ENCODE measurements at regions not wholly inside any gene's neighbourhood (a gene's known extent, or its start where the extent isn't known, plus 50 kb on each side); places are given as distances from the start of the nearest gene placed in this dataset.

GRCh38 chr5:2640717-2641116 is 110.8 kb downstream of the IRX2 start:
- H3K4me3 ChIP-seq (ENCODE audit: low read depth, poor library complexity, severe bottlenecking): no peak overlapping the region
- intact Hi-C loops (cut with DNase I; ENCODE audit: low total_unique reads): no loop called here
- no peak for TF ChIP-seq POLR2A (IDR thresholded peaks at IDR 0.05)
- TF ChIP-seq CTCF (IDR thresholded peaks at IDR 0.05): no peak
- peak in 1 of 2 donors; percentile 84 for DNase-seq (ENCODE audit: low spot score in 2 of 2)
- WGBS, 2 donors: 87 to 95% methylated on average over 6 of the region's 6 CpGs

- DNase-seq (ENCODE audit: low spot score in 2 of 2): no peak
- 51 to 52% methylated on average over 5 of the region's 5 CpGs for WGBS, 2 donors
- intact Hi-C loops (cut with DNase I; ENCODE audit: low total_unique reads): no loop called here
- TF ChIP-seq POLR2A (IDR thresholded peaks at IDR 0.05) (no peak), CTCF (IDR thresholded peaks at IDR 0.05) (no peak)
- no peak overlapping the region for H3K4me3 ChIP-seq (ENCODE audit: low read depth, poor library complexity, severe bottlenecking)
Observed at GRCh38 chr5:2639425-2639824, 112.1 kb downstream of the IRX2 start.

GRCh38 chr5:2634399-2635176 is 116.9 kb downstream of the IRX2 start:
- DNase-seq (ENCODE audit: low spot score in 2 of 2): no peak
- intact Hi-C loops (cut with DNase I; ENCODE audit: low total_unique reads): no loop called here
- 70 to 74% methylated on average over 11 of the region's 11 CpGs for WGBS, 2 donors
- no peak overlapping the region for H3K4me3 ChIP-seq (ENCODE audit: low read depth, poor library complexity, severe bottlenecking)
- TF ChIP-seq POLR2A (IDR thresholded peaks at IDR 0.05) (no peak), CTCF (IDR thresholded peaks at IDR 0.05) (no peak)

- TF ChIP-seq CTCF (IDR thresholded peaks at IDR 0.05) (no peak), POLR2A (IDR thresholded peaks at IDR 0.05) (no peak)
- intact Hi-C loops (cut with DNase I; ENCODE audit: low total_unique reads): no loop called here
- no peak overlapping the region for H3K4me3 ChIP-seq (ENCODE audit: low read depth, poor library complexity, severe bottlenecking)
- no peak for DNase-seq (ENCODE audit: low spot score in 2 of 2)
- WGBS, 2 donors: 72 to 84% methylated on average over 15 of the region's 15 CpGs
Observed at GRCh38 chr5:2633992-2634391, 117.5 kb downstream of the IRX2 start.

GRCh38 chr5:2631758-2632157 is 119.7 kb downstream of the IRX2 start:
- DNase-seq (ENCODE audit: low spot score in 2 of 2): no peak
- 78 to 89% methylated on average over 11 of the region's 11 CpGs for WGBS, 2 donors
- no peak overlapping the region for H3K4me3 ChIP-seq (ENCODE audit: low read depth, poor library complexity, severe bottlenecking)
- intact Hi-C loops (cut with DNase I; ENCODE audit: low total_unique reads): no loop called here
- TF ChIP-seq POLR2A (IDR thresholded peaks at IDR 0.05) (no peak), CTCF (IDR thresholded peaks at IDR 0.05) (no peak)

GRCh38 chr5:2629045-2629444 is 122.4 kb downstream of the IRX2 start:
- no peak overlapping the region for H3K4me3 ChIP-seq (ENCODE audit: low read depth, poor library complexity, severe bottlenecking)
- intact Hi-C loops (cut with DNase I; ENCODE audit: low total_unique reads): no loop called here
- no peak for DNase-seq (ENCODE audit: low spot score in 2 of 2)
- WGBS, 2 donors: 67 to 83% methylated on average over 7 of the region's 7 CpGs
- TF ChIP-seq CTCF (IDR thresholded peaks at IDR 0.05) (no peak), POLR2A (IDR thresholded peaks at IDR 0.05) (no peak)

Data from lower leg skin (tissue), 4 donors.